ENCODE measurements at regions not wholly inside any gene's neighbourhood (a gene's known extent, or its start where the extent isn't known, plus 50 kb on each side); places are given as distances from the start of the nearest gene placed in this dataset.

- peaks cover 0 to 2% (median 0%) of the 10 kb centered on the region in 4 experiments for H3K27me3 ChIP-seq (replicated peaks in 1 of 4; ENCODE audit: control extremely low read depth in 1 of 4, control insufficient read depth in 3 of 4, insufficient read depth in 4 of 4, low read length in 3 of 4)
- no peaks in the 10 kb centered on the region for H3K4me1 Mint-ChIP-seq
- CTCF ChIA-PET, result no interaction called here
- no peak for TF ChIP-seq EZH2 (IDR thresholded peaks at IDR 0.05; ENCODE audit: borderline replicate concordance, insufficient read depth, low read depth, low read length, poor library complexity, severe bottlenecking)
- TF ChIP-seq, protein P1, sequence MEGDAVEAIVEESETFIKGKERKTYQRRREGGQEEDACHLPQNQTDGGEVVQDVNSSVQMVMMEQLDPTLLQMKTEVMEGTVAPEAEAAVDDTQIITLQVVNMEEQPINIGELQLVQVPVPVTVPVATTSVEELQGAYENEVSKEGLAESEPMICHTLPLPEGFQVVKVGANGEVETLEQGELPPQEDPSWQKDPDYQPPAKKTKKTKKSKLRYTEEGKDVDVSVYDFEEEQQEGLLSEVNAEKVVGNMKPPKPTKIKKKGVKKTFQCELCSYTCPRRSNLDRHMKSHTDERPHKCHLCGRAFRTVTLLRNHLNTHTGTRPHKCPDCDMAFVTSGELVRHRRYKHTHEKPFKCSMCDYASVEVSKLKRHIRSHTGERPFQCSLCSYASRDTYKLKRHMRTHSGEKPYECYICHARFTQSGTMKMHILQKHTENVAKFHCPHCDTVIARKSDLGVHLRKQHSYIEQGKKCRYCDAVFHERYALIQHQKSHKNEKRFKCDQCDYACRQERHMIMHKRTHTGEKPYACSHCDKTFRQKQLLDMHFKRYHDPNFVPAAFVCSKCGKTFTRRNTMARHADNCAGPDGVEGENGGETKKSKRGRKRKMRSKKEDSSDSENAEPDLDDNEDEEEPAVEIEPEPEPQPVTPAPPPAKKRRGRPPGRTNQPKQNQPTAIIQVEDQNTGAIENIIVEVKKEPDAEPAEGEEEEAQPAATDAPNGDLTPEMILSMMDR (IDR thresholded peaks at IDR 0.05), result no peak
- H3K9me3 ChIP-seq (ENCODE audit: control extremely low read depth in 1 of 3, control insufficient read depth in 2 of 3, insufficient read depth in 1 of 3, low read length in 2 of 3), result no peaks in the 10 kb centered on the region
- H3K36me3 ChIP-seq (replicated peaks in 1 of 2; ENCODE audit: control extremely low read depth in 1 of 2, control insufficient read depth in 1 of 2, extremely low read depth in 1 of 2, insufficient read depth in 2 of 2, low read length in 1 of 2), result no peaks in the 10 kb centered on the region
- intact Hi-C loops (cut with micrococcal nuclease), result no loop called here
- H3K9ac ChIP-seq (ENCODE audit: low read length), result no peak overlapping the region
- DNase-seq (no peak), ATAC-seq (ENCODE audit: low read depth) (no peak)
- H2AFZ ChIP-seq (ENCODE audit: insufficient read depth, low read depth, low read length, poor library complexity, severe bottlenecking), result no peak overlapping the region
- no peak overlapping the region for H3K4me3 ChIP-seq (ENCODE audit: control extremely low read depth in 1 of 5, extremely low read depth in 1 of 5, insufficient read depth in 1 of 5, low read depth in 2 of 5, low read length in 4 of 5)
- no peak overlapping the region for H3K4me2 ChIP-seq (replicated peaks; ENCODE audit: low read depth, low read length, poor library complexity, severe bottlenecking)
- no peak overlapping the region for H3K27ac Mint-ChIP-seq
- H3K9me3 Mint-ChIP-seq (ENCODE audit: insufficient read depth), result peaks cover 2% of the 10 kb centered on the region
- no peaks in the 10 kb centered on the region for H3K79me2 ChIP-seq (ENCODE audit: control insufficient read depth, insufficient read depth, low read length)
- no peak overlapping the region for H3K4me3 Mint-ChIP-seq
- H3K4me1 ChIP-seq (ENCODE audit: control insufficient read depth in 2 of 2, insufficient read depth in 2 of 2, low read length in 2 of 2), result no peaks in the 10 kb centered on the region
- POLR2A ChIA-PET, result no interaction called here
- no peaks in the 10 kb centered on the region for H4K20me1 ChIP-seq (ENCODE audit: control insufficient read depth, insufficient read depth, low read length, poor library complexity, severe bottlenecking)
- peaks cover 3% of the 10 kb centered on the region for H3K27me3 Mint-ChIP-seq
- H3K27ac ChIP-seq (ENCODE audit: low read length in 2 of 2), result no peak overlapping the region
These were observed 315.4 kb downstream of the CDK5RAP2 start for GRCh38 chr9:120264528-120264927.

- no peak overlapping the region for H3K27ac Mint-ChIP-seq
- DNase-seq (no peak), ATAC-seq (ENCODE audit: low read depth) (no peak)
- no peak overlapping the region for H3K27ac ChIP-seq (ENCODE audit: low read length in 2 of 2)
- 89% methylated on average over 3 of the region's 4 CpGs for WGBS (ENCODE audit: insufficient coverage)
- H3K79me2 ChIP-seq (ENCODE audit: control insufficient read depth, insufficient read depth, low read length), result no peaks in the 10 kb centered on the region
- H3K27me3 Mint-ChIP-seq, result peaks cover 7% of the 10 kb centered on the region
- H3K27me3 ChIP-seq (replicated peaks in 1 of 4; ENCODE audit: control extremely low read depth in 1 of 4, control insufficient read depth in 3 of 4, insufficient read depth in 4 of 4, low read length in 3 of 4), result peaks cover 0 to 4% (median 1%) of the 10 kb centered on the region in 4 experiments
- H3K4me1 ChIP-seq (ENCODE audit: control insufficient read depth in 2 of 2, insufficient read depth in 2 of 2, low read length in 2 of 2), result no peaks in the 10 kb centered on the region
- ChIA-PET CTCF (no interaction called here), POLR2A (no interaction called here)
- H3K4me3 Mint-ChIP-seq, result no peak overlapping the region
- TF ChIP-seq, protein P1 (IDR thresholded peaks at IDR 0.05), result no peak
- TF ChIP-seq EZH2 (IDR thresholded peaks at IDR 0.05; ENCODE audit: borderline replicate concordance, insufficient read depth, low read depth, low read length, poor library complexity, severe bottlenecking), result no peak
- H3K9me3 ChIP-seq (ENCODE audit: control extremely low read depth in 1 of 3, control insufficient read depth in 2 of 3, insufficient read depth in 1 of 3, low read length in 2 of 3), result peaks cover 0 to 2% (median 0%) of the 10 kb centered on the region in 3 donors
- H3K9ac ChIP-seq (ENCODE audit: low read length), result no peak overlapping the region
- no peak overlapping the region for H3K4me3 ChIP-seq (ENCODE audit: control extremely low read depth in 1 of 5, extremely low read depth in 1 of 5, insufficient read depth in 1 of 5, low read depth in 2 of 5, low read length in 4 of 5)
- no peaks in the 10 kb centered on the region for H3K4me1 Mint-ChIP-seq
- intact Hi-C loops (cut with micrococcal nuclease), result no loop called here
- no peaks in the 10 kb centered on the region for H4K20me1 ChIP-seq (ENCODE audit: control insufficient read depth, insufficient read depth, low read length, poor library complexity, severe bottlenecking)
- no peaks in the 10 kb centered on the region for H3K36me3 ChIP-seq (replicated peaks in 1 of 2; ENCODE audit: control extremely low read depth in 1 of 2, control insufficient read depth in 1 of 2, extremely low read depth in 1 of 2, insufficient read depth in 2 of 2, low read length in 1 of 2)
- no peak overlapping the region for H2AFZ ChIP-seq (ENCODE audit: insufficient read depth, low read depth, low read length, poor library complexity, severe bottlenecking)
- H3K9me3 Mint-ChIP-seq (ENCODE audit: insufficient read depth), result peaks cover 2% of the 10 kb centered on the region
- no peak overlapping the region for H3K4me2 ChIP-seq (replicated peaks; ENCODE audit: low read depth, low read length, poor library complexity, severe bottlenecking)
These were observed 316.1 kb downstream of the CDK5RAP2 start for GRCh38 chr9:120263836-120264235.
